Keratinocyte (primary cell): ENCODE measurements at regions not wholly inside any gene's neighbourhood (a gene's known extent, or its start where the extent isn't known, plus 50 kb on each side); places are given as distances from the start of the nearest gene placed in this dataset.
"Not testable (repeated sequence)": the region's sequence is repeated elsewhere in the genome, so short reads cannot be mapped to it uniquely, and the experiment has no call there.

ENCODE experiments used
- DNase-seq: peaks from one replicate; pipeline ENCODE4 v3.0.0-alpha.2; 2011; ENCODE audit warnings: low read depth, missing footprints, low spot score
- FAIRE-seq: peaks from 2 replicates; lab custom pipeline; 2011; peaks lifted over from hg19 to GRCh38; lab: Jason Lieb, UNC
- H2AFZ ChIP-seq: 2 replicates; pipeline ENCODE4 v1.6.0; 2012; ENCODE audit warnings: low read length, control low read depth, inconsistent platforms; ENCODE audit not compliant: control insufficient read depth
- H3K27ac ChIP-seq: 2 replicates; pipeline ENCODE4 v1.5.1; 2011; ENCODE audit warnings: low read length; ENCODE audit not compliant: control insufficient read depth, insufficient read depth
- H3K27me3 ChIP-seq: 3 replicates; pipeline ENCODE4 v1.6.0; 2011; ENCODE audit warnings: low read length; ENCODE audit not compliant: control insufficient read depth, insufficient read depth; ENCODE audit errors: extremely low read depth
- H3K36me3 ChIP-seq, 2 experiments: 2 replicates in 1 of 2; 3 replicates in 1 of 2; pipeline ENCODE4 v1.5.1; 2011; ENCODE audit warnings: low read length in 2 of 2, mild to moderate bottlenecking in 1 of 2; ENCODE audit not compliant: control insufficient read depth in 2 of 2, insufficient read depth in 2 of 2; ENCODE audit errors: extremely low read depth in 1 of 2
- H3K4me1 ChIP-seq: 3 replicates; pipeline ENCODE4 v1.5.1; 2011; ENCODE audit warnings: low read length; ENCODE audit not compliant: control insufficient read depth, insufficient read depth; ENCODE audit errors: extremely low read depth
- H3K4me2 ChIP-seq: 3 replicates; pipeline ENCODE4 v1.6.0; 2011; ENCODE audit warnings: low read depth, low read length; ENCODE audit not compliant: control insufficient read depth, insufficient read depth; ENCODE audit errors: extremely low read depth
- H3K4me3 ChIP-seq, 3 experiments: fragments of 200-600 bp in 1 of 3; sonication (generic) in 1 of 3; 2 replicates in 2 of 3; 3 replicates in 1 of 3; pipeline ENCODE4 v1.5.1; 2011 to 2016; ENCODE audit warnings: low read length in 3 of 3, mild to moderate bottlenecking in 3 of 3, control low read depth in 2 of 3, inconsistent platforms in 1 of 3, low read depth in 1 of 3, mixed read lengths in 1 of 3, mixed run types in 1 of 3, moderate library complexity in 1 of 3; ENCODE audit not compliant: control insufficient read depth in 2 of 3, insufficient read depth in 2 of 3; ENCODE audit errors: extremely low read depth in 1 of 3
- H3K79me2 ChIP-seq: 2 replicates; pipeline ENCODE4 v1.6.0; 2012; ENCODE audit warnings: low read length; ENCODE audit not compliant: control insufficient read depth, insufficient read depth
- H3K9ac ChIP-seq: 3 replicates; pipeline ENCODE4 v1.6.0; 2011; ENCODE audit warnings: low read length; ENCODE audit not compliant: control insufficient read depth, insufficient read depth; ENCODE audit errors: extremely low read depth
- H3K9me1 ChIP-seq: 3 replicates; pipeline ENCODE4 v1.6.0; 2011; ENCODE audit warnings: low read length; ENCODE audit not compliant: control insufficient read depth, insufficient read depth; ENCODE audit errors: extremely low read depth
- H3K9me3 ChIP-seq: 2 replicates; pipeline ENCODE4 v1.5.1; 2012; ENCODE audit warnings: low read depth, low read length; ENCODE audit not compliant: control insufficient read depth
- H4K20me1 ChIP-seq: 3 replicates; pipeline ENCODE4 v1.6.0; 2011; ENCODE audit warnings: low read length; ENCODE audit not compliant: control insufficient read depth, insufficient read depth; ENCODE audit errors: extremely low read depth
- EZH2 ChIP-seq: IDR thresholded peaks from one replicate; pipeline ENCODE4 v1.6.1; 2012; ENCODE audit warnings: inconsistent platforms, mild to moderate bottlenecking, low read length, moderate library complexity
- dilution Hi-C: fragments of 300-500 bp; cut with MboI; formaldehyde crosslinking; loops from one replicate; pipeline ENCODE4 v1.7.0; 2020; ENCODE audit warnings: low sequenced_read_pairs; ENCODE audit not compliant: extremely low pct_ligation_motif_present
- TF ChIP-seq, protein P1 (sequence below), 3 experiments: IDR thresholded peaks in 1 of 3; conservative IDR thresholded peaks in 1 of 3; optimal IDR thresholded peaks in 1 of 3; 2 replicates in 2 of 3; 3 replicates in 1 of 3; pipeline versions ENCODE3 to v1.5.1; 2011; ENCODE audit warnings: low read length in 3 of 3, mild to moderate bottlenecking in 3 of 3, moderate library complexity in 2 of 3, control low read depth in 1 of 3, inconsistent platforms in 1 of 3; ENCODE audit not compliant: insufficient read depth in 2 of 3; ENCODE audit errors: extremely low read depth in 1 of 3

DNA sequence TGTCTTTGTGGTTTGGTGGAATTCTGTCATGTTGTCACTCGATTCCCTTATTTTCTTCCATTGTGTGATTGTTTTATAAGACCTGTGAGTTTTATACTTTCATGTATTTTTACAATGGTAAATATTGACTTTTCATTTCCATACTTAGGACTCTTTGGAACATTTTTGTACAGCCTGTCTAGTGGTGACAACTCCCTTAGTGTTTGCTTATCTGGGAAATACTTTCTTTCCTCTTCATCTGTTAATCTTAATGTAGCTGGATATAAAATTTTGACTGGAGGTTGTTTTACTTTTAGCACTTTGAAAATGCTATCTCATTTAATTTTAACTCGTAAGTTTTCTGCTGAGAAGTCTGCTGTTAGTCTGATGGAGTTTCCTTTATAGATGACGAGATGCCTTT, 310.5 kb downstream of the NUF2 start:
- Histone ChIP-seq H3K79me2 (no peaks in the 10 kb centered on the region), H3K9me3 (no peaks in the 10 kb centered on the region), H4K20me1 (no peaks in the 10 kb centered on the region), H3K36me3 (no peaks in the 10 kb centered on the region), H3K27me3 (no peaks in the 10 kb centered on the region), H3K27ac (no peak overlapping the region), H3K4me1 (no peaks in the 10 kb centered on the region), H3K4me3 (no peak overlapping the region), H3K9me1 (no peaks in the 10 kb centered on the region), H3K4me2 (no peak overlapping the region), H2AFZ (no peak overlapping the region), H3K9ac (no peak overlapping the region)
- DNase-seq (no peak), FAIRE-seq (no peak)
- dilution Hi-C loops, result no loop called here
- TF ChIP-seq, protein P1, sequence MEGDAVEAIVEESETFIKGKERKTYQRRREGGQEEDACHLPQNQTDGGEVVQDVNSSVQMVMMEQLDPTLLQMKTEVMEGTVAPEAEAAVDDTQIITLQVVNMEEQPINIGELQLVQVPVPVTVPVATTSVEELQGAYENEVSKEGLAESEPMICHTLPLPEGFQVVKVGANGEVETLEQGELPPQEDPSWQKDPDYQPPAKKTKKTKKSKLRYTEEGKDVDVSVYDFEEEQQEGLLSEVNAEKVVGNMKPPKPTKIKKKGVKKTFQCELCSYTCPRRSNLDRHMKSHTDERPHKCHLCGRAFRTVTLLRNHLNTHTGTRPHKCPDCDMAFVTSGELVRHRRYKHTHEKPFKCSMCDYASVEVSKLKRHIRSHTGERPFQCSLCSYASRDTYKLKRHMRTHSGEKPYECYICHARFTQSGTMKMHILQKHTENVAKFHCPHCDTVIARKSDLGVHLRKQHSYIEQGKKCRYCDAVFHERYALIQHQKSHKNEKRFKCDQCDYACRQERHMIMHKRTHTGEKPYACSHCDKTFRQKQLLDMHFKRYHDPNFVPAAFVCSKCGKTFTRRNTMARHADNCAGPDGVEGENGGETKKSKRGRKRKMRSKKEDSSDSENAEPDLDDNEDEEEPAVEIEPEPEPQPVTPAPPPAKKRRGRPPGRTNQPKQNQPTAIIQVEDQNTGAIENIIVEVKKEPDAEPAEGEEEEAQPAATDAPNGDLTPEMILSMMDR (optimal IDR thresholded peaks at IDR 0.05 in 1 of 3, IDR thresholded peaks at IDR 0.05 in 1 of 3, conservative IDR thresholded peaks at IDR 0.05 in 1 of 3; ENCODE audit: extremely low read depth in 1 of 3, insufficient read depth in 2 of 3, low read length in 3 of 3), result no peak
- TF ChIP-seq EZH2, result no peak

DNA sequence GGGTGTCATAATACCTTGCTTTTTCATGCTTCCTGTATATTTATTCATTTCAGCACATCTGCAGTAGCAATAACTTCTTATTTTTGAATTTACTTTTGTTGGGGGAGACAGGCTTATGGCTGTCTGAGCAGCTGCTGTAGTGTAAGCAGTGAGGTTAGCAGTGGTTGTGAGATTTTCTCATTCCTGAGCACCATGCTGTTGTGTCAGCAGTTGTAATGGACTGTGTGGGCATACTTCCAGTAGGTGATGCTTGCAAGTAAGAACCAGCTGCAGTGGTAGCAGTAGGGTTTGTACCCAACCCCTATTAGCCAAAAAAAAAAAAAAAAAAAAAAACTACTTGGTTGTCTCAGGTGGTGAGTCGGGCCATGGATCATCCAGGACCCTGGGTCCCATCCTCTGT, 311.6 kb downstream of the NUF2 start:
- Histone ChIP-seq H3K27ac (no peak overlapping the region), H3K79me2 (no peaks in the 10 kb centered on the region), H3K9me3 (no peaks in the 10 kb centered on the region), H4K20me1 (no peaks in the 10 kb centered on the region), H3K4me3 (no peak overlapping the region), H3K9me1 (no peaks in the 10 kb centered on the region), H3K4me1 (no peaks in the 10 kb centered on the region), H3K4me2 (no peak overlapping the region), H2AFZ (no peak overlapping the region), H3K36me3 (no peaks in the 10 kb centered on the region), H3K27me3 (no peaks in the 10 kb centered on the region), H3K9ac (no peak overlapping the region)
- dilution Hi-C loops, result no loop called here
- TF ChIP-seq, protein P1 (optimal IDR thresholded peaks at IDR 0.05 in 1 of 3, IDR thresholded peaks at IDR 0.05 in 1 of 3, conservative IDR thresholded peaks at IDR 0.05 in 1 of 3; ENCODE audit: extremely low read depth in 1 of 3, insufficient read depth in 2 of 3, low read length in 3 of 3), result no peak
- no peak for TF ChIP-seq EZH2
- FAIRE-seq (no peak), DNase-seq (no peak)

DNA sequence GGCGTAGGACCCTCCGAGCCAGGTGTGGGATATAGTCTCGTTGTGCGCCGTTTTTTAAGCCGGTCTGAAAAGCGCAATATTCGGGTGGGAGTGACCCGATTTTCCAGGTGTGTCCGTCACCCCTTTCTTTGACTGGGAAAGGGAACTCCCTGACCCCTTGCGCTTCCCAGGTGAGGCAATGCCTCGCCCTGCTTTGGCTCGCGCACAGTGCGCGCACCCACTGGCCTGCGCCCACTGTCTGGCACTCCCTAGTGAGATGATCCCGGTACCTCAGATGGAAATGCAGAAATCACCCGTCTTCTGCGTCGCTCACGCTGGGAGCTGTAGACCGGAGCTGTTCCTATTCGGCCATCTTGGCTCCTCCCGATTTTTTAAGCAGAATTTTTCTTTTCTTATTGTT, 323.9 kb downstream of the NUF2 start:
- H3K36me3 ChIP-seq, H3K79me2 ChIP-seq, H3K9me1 ChIP-seq, H2AFZ ChIP-seq, H3K27ac ChIP-seq, H3K4me1 ChIP-seq, FAIRE-seq, H3K4me3 ChIP-seq, H3K9ac ChIP-seq, DNase-seq, H3K4me2 ChIP-seq, dilution Hi-C loops, H4K20me1 ChIP-seq, H3K9me3 ChIP-seq, H3K27me3 ChIP-seq: not testable (repeated sequence)
